C4-2B (cell line): ENCODE measurements at regions not wholly inside any gene's neighbourhood (a gene's known extent, or its start where the extent isn't known, plus 50 kb on each side); places are given as distances from the start of the nearest gene placed in this dataset.
"Not testable (repeated sequence)": the region's sequence is repeated elsewhere in the genome, so short reads cannot be mapped to it uniquely, and the experiment has no call there.

Experiments
- H3K27ac ChIP-seq: fragments of 450-650 bp; 2 replicates; pipeline ENCODE4 v1.5.1; 2017
- CTCF ChIP-seq: fragments of 450-650 bp; conservative IDR thresholded peaks from 2 replicates; pipeline ENCODE4 v1.5.1; 2017; ENCODE audit warnings: mild to moderate bottlenecking
- ZFX ChIP-seq: fragments of 450-650 bp; IDR thresholded peaks from 2 replicates; pipeline ENCODE4 v1.6.1; 2017

- not testable (repeated sequence) for H3K27ac ChIP-seq
Observed at GRCh38 chr18:5830902-5831301, 64.4 kb downstream of the TMEM200C start.

- no peak for TF ChIP-seq ZFX
- no peak for TF ChIP-seq CTCF
- no peak overlapping the region for H3K27ac ChIP-seq
Observed at GRCh38 chr18:5828913-5829312, 66.4 kb downstream of the TMEM200C start.

GRCh38 chr18:5825663-5826062, 69.7 kb downstream of the TMEM200C start:
- H3K27ac ChIP-seq = no peak overlapping the region
- TF ChIP-seq ZFX (no peak), CTCF (no peak)

- no peak overlapping the region for H3K27ac ChIP-seq
- TF ChIP-seq CTCF (no peak), ZFX (no peak)
Observed at GRCh38 chr18:5824370-5824984, 70.8 kb downstream of the TMEM200C start.

- H3K27ac ChIP-seq = no peak overlapping the region
- TF ChIP-seq ZFX = no peak
- TF ChIP-seq CTCF = no peak
Observed at GRCh38 chr18:5817816-5818215, 77.5 kb downstream of the TMEM200C start.

- no peak for TF ChIP-seq ZFX
- no peak for TF ChIP-seq CTCF
- H3K27ac ChIP-seq = no peak overlapping the region
Observed at GRCh38 chr18:5806860-5807259, 88.5 kb downstream of the TMEM200C start.

GRCh38 chr18:5787936-5788335, 107.4 kb downstream of the TMEM200C start:
- no peak for TF ChIP-seq ZFX
- TF ChIP-seq CTCF = peak; percentile 54
- H3K27ac ChIP-seq = peak overlapping the region; percentile 56; the same call in 1 of the 2 replicates

GRCh38 chr18:5779922-5780321, 115.4 kb downstream of the TMEM200C start:
- no peak overlapping the region for H3K27ac ChIP-seq
- TF ChIP-seq ZFX (no peak), CTCF (no peak)
